ENCODE measurements at regions not wholly inside any gene's neighbourhood (a gene's known extent, or its start where the extent isn't known, plus 50 kb on each side); places are given as distances from the start of the nearest gene placed in this dataset.

DNA sequence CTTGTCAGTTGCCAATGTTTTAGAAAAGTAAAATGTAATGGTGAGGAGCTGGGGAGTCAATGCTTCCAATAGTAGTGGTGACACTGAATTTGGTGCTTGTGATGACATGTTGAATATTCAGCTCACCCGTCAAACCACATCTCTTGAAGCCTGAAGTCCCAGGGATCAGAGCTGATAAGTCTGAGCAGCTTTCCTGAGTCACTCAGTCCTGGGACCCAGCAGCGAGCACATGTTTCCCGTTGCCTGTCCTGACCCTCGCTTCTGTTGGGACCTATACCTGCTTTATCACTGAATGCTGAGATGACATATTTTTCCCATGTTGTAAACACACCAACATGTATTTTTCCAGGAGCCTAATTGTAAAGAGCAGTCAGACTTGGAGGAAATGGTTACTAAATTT, 693.6 kb downstream of the QKI start:
- Histone ChIP-seq H3K4me2 (ENCODE audit: low read length, poor library complexity, severe bottlenecking) (no peak overlapping the region), H3K4me1 (ENCODE audit: control insufficient read depth, insufficient read depth, low read depth, low read length) (peaks cover 6% of the 10 kb centered on the region), H3K27ac (ENCODE audit: low read length, poor library complexity, severe bottlenecking) (no peak overlapping the region), H2BK120ac (ENCODE audit: low read depth, low read length) (no peak overlapping the region), H3K18ac (ENCODE audit: low read depth in 1 of 2, low read length in 2 of 2) (no peak overlapping the region), H2BK15ac (ENCODE audit: low read depth, poor library complexity, severe bottlenecking) (no peak overlapping the region), H3K14ac (ENCODE audit: low read length in 2 of 2) (no peak overlapping the region), H4K91ac (ENCODE audit: low read length) (no peak overlapping the region), H2AFZ (ENCODE audit: low read depth, low read length) (no peak overlapping the region), H3K27me3 (ENCODE audit: control insufficient read depth in 1 of 2, insufficient read depth in 1 of 2, low read length in 2 of 2) (no peaks in the 10 kb centered on the region), H3K79me1 (replicated peaks; ENCODE audit: low read length, poor library complexity, severe bottlenecking) (no peaks in the 10 kb centered on the region), H4K8ac (ENCODE audit: low read length) (no peak overlapping the region), H2BK5ac (ENCODE audit: low read depth, low read length, poor library complexity, severe bottlenecking) (no peak overlapping the region), H3K4me3 (ENCODE audit: insufficient read depth in 1 of 2, low read depth in 1 of 2, low read length in 2 of 2) (no peak overlapping the region), H2BK12ac (ENCODE audit: low read length in 2 of 2) (no peak overlapping the region), H3K23ac (ENCODE audit: low read length in 2 of 2) (no peak overlapping the region), H3K4ac (ENCODE audit: low read depth in 1 of 2, low read length in 2 of 2) (no peak overlapping the region), H2AK5ac (ENCODE audit: low read length, severe bottlenecking) (no peak overlapping the region), H3K9me3 (ENCODE audit: control insufficient read depth, low read length) (no peaks in the 10 kb centered on the region), H3K36me3 (ENCODE audit: control insufficient read depth in 1 of 2, insufficient read depth in 2 of 2, low read depth in 1 of 2, low read length in 2 of 2) (no peaks in the 10 kb centered on the region), H3K9ac (ENCODE audit: low read length) (no peak overlapping the region)
- DNase-seq = no peak
- WGBS = 77% methylated on average over 4 of the region's 4 CpGs

DNA sequence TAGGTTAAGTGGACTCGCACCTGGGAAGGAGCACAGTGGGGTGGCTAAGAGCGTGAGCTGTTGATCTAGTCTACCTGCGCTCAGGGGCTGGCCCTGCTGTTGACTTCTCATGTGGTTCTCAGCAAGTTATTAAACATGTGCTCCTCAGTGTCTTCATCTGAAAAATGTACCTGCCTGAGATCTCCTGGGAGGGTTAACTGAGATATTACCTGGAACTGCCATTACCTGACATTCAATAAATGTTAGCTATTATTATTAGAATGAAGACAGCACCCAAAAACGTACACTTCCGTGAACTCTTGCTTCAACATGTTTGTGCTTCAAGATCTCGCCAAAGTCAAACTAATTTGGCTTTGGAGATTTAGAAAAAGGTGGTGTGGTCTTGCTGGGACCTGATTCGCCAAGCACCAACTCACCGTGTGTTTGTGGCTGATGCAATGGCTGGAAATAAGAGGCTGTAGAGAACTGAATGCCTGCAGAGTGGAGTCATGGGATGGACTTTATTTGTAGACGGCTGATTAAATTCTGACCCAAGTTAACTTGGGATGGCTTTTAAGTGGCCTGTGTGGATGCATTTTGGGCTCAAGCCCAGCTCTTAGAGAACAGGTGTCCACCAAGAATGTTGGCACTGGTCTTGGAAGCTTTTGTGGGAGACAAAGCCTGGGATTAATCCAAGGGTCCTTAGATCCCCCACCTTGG, 692.9 kb downstream of the QKI start:
- no peak overlapping the region for H3K27ac ChIP-seq (ENCODE audit: low read length, poor library complexity, severe bottlenecking)
- no peak overlapping the region for H2AFZ ChIP-seq (ENCODE audit: low read depth, low read length)
- no peaks in the 10 kb centered on the region for H3K79me1 ChIP-seq (replicated peaks; ENCODE audit: low read length, poor library complexity, severe bottlenecking)
- H2BK12ac ChIP-seq (ENCODE audit: low read length in 2 of 2) = no peak overlapping the region
- 92% methylated on average over 9 of the region's 9 CpGs for WGBS
- no peaks in the 10 kb centered on the region for H3K27me3 ChIP-seq (ENCODE audit: control insufficient read depth in 1 of 2, insufficient read depth in 1 of 2, low read length in 2 of 2)
- DNase-seq = peak; percentile 6
- H3K4me3 ChIP-seq (ENCODE audit: insufficient read depth in 1 of 2, low read depth in 1 of 2, low read length in 2 of 2) = no peak overlapping the region
- no peak overlapping the region for H2AK5ac ChIP-seq (ENCODE audit: low read length, severe bottlenecking)
- H4K91ac ChIP-seq (ENCODE audit: low read length) = no peak overlapping the region
- no peak overlapping the region for H2BK15ac ChIP-seq (ENCODE audit: low read depth, poor library complexity, severe bottlenecking)
- H3K4me2 ChIP-seq (ENCODE audit: low read length, poor library complexity, severe bottlenecking) = no peak overlapping the region
- H3K23ac ChIP-seq (ENCODE audit: low read length in 2 of 2) = no peak overlapping the region
- H2BK5ac ChIP-seq (ENCODE audit: low read depth, low read length, poor library complexity, severe bottlenecking) = no peak overlapping the region
- H3K36me3 ChIP-seq (ENCODE audit: control insufficient read depth in 1 of 2, insufficient read depth in 2 of 2, low read depth in 1 of 2, low read length in 2 of 2) = no peaks in the 10 kb centered on the region
- no peak overlapping the region for H3K4ac ChIP-seq (ENCODE audit: low read depth in 1 of 2, low read length in 2 of 2)
- H3K9me3 ChIP-seq (ENCODE audit: control insufficient read depth, low read length) = no peaks in the 10 kb centered on the region
- no peak overlapping the region for H3K18ac ChIP-seq (ENCODE audit: low read depth in 1 of 2, low read length in 2 of 2)
- peaks cover 6% of the 10 kb centered on the region for H3K4me1 ChIP-seq (ENCODE audit: control insufficient read depth, insufficient read depth, low read depth, low read length)
- no peak overlapping the region for H3K9ac ChIP-seq (ENCODE audit: low read length)
- H2BK120ac ChIP-seq (ENCODE audit: low read depth, low read length) = no peak overlapping the region
- H3K14ac ChIP-seq (ENCODE audit: low read length in 2 of 2) = no peak overlapping the region
- no peak overlapping the region for H4K8ac ChIP-seq (ENCODE audit: low read length)

DNA sequence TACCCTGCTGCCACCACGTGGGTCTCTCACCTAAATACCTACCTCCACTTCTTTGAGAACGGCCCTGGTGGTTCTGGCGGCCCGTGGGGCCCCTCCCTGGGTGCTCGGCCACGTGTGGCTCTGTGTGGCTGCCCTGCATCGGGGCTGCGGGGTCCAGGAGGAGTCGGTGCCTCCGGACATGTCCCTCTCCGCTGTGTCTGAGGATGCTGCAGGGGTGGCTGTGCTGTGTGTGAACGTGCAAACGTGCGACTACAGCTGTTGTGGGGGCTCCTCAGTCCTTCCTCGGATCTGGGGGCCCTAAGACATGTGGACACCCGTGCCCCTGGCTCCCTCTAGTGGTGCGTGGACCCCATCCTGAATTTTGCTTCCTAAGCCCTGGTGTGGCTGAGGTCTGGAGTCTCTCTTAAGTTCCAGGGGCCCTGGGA, 691.8 kb downstream of the QKI start:
- no peaks in the 10 kb centered on the region for H3K79me1 ChIP-seq (replicated peaks; ENCODE audit: low read length, poor library complexity, severe bottlenecking)
- no peak overlapping the region for H3K18ac ChIP-seq (ENCODE audit: low read depth in 1 of 2, low read length in 2 of 2)
- DNase-seq = no peak
- no peak overlapping the region for H2BK12ac ChIP-seq (ENCODE audit: low read length in 2 of 2)
- no peaks in the 10 kb centered on the region for H3K9me3 ChIP-seq (ENCODE audit: control insufficient read depth, low read length)
- H3K27me3 ChIP-seq (ENCODE audit: control insufficient read depth in 1 of 2, insufficient read depth in 1 of 2, low read length in 2 of 2) = no peaks in the 10 kb centered on the region
- H3K23ac ChIP-seq (ENCODE audit: low read length in 2 of 2) = no peak overlapping the region
- peaks cover 6% of the 10 kb centered on the region for H3K4me1 ChIP-seq (ENCODE audit: control insufficient read depth, insufficient read depth, low read depth, low read length)
- no peak overlapping the region for H2BK120ac ChIP-seq (ENCODE audit: low read depth, low read length)
- no peak overlapping the region for H2BK15ac ChIP-seq (ENCODE audit: low read depth, poor library complexity, severe bottlenecking)
- no peaks in the 10 kb centered on the region for H3K36me3 ChIP-seq (ENCODE audit: control insufficient read depth in 1 of 2, insufficient read depth in 2 of 2, low read depth in 1 of 2, low read length in 2 of 2)
- no peak overlapping the region for H4K91ac ChIP-seq (ENCODE audit: low read length)
- no peak overlapping the region for H3K14ac ChIP-seq (ENCODE audit: low read length in 2 of 2)
- H3K27ac ChIP-seq (ENCODE audit: low read length, poor library complexity, severe bottlenecking) = no peak overlapping the region
- H2AFZ ChIP-seq (ENCODE audit: low read depth, low read length) = no peak overlapping the region
- 70% methylated on average over 17 of the region's 17 CpGs for WGBS
- no peak overlapping the region for H3K4me3 ChIP-seq (ENCODE audit: insufficient read depth in 1 of 2, low read depth in 1 of 2, low read length in 2 of 2)
- H3K9ac ChIP-seq (ENCODE audit: low read length) = no peak overlapping the region
- no peak overlapping the region for H2BK5ac ChIP-seq (ENCODE audit: low read depth, low read length, poor library complexity, severe bottlenecking)
- H3K4me2 ChIP-seq (ENCODE audit: low read length, poor library complexity, severe bottlenecking) = no peak overlapping the region
- no peak overlapping the region for H2AK5ac ChIP-seq (ENCODE audit: low read length, severe bottlenecking)
- H4K8ac ChIP-seq (ENCODE audit: low read length) = no peak overlapping the region
- H3K4ac ChIP-seq (ENCODE audit: low read depth in 1 of 2, low read length in 2 of 2) = no peak overlapping the region

DNA sequence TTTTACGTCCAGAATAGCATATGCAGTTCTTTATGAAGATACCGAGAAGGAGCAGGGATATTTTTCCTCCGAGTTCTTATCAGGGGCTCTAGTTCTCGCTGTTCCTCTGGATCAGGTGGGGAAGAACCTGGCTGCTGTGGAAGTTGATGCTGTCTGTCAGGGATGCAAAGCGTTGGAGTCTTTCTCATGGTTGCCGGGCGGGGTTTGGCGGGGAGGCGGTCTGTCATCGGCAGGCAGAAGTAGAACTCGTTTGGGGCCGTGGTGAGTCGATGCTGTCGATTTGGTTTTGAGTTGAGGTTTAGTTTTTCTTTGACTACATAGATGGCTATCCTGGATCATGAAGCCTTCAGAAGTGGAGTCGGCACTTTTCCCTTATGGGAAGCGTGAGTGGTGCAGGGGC, 691.2 kb downstream of the QKI start:
- Histone ChIP-seq H3K9me3 (ENCODE audit: control insufficient read depth, low read length) (no peaks in the 10 kb centered on the region), H3K4me3 (ENCODE audit: insufficient read depth in 1 of 2, low read depth in 1 of 2, low read length in 2 of 2) (no peak overlapping the region), H3K18ac (ENCODE audit: low read depth in 1 of 2, low read length in 2 of 2) (no peak overlapping the region)

More for the DNA sequence above, 691.2 kb downstream of the QKI start:
- Histone ChIP-seq H3K36me3 (ENCODE audit: control insufficient read depth in 1 of 2, insufficient read depth in 2 of 2, low read depth in 1 of 2, low read length in 2 of 2) (no peaks in the 10 kb centered on the region), H2BK5ac (ENCODE audit: low read depth, low read length, poor library complexity, severe bottlenecking) (no peak overlapping the region), H2AFZ (ENCODE audit: low read depth, low read length) (no peak overlapping the region), H4K91ac (ENCODE audit: low read length) (no peak overlapping the region), H3K14ac (ENCODE audit: low read length in 2 of 2) (no peak overlapping the region), H2BK120ac (ENCODE audit: low read depth, low read length) (no peak overlapping the region), H3K79me1 (replicated peaks; ENCODE audit: low read length, poor library complexity, severe bottlenecking) (no peaks in the 10 kb centered on the region), H3K4me1 (ENCODE audit: control insufficient read depth, insufficient read depth, low read depth, low read length) (peaks cover 6% of the 10 kb centered on the region), H2BK15ac (ENCODE audit: low read depth, poor library complexity, severe bottlenecking) (no peak overlapping the region), H3K4ac (ENCODE audit: low read depth in 1 of 2, low read length in 2 of 2) (no peak overlapping the region), H3K23ac (ENCODE audit: low read length in 2 of 2) (no peak overlapping the region), H3K4me2 (ENCODE audit: low read length, poor library complexity, severe bottlenecking) (no peak overlapping the region), H3K27ac (ENCODE audit: low read length, poor library complexity, severe bottlenecking) (no peak overlapping the region), H2BK12ac (ENCODE audit: low read length in 2 of 2) (no peak overlapping the region), H3K27me3 (ENCODE audit: control insufficient read depth in 1 of 2, insufficient read depth in 1 of 2, low read length in 2 of 2) (no peaks in the 10 kb centered on the region), H3K9ac (ENCODE audit: low read length) (no peak overlapping the region), H2AK5ac (ENCODE audit: low read length, severe bottlenecking) (no peak overlapping the region), H4K8ac (ENCODE audit: low read length) (no peak overlapping the region)
- 93% methylated on average over 12 of the region's 16 CpGs for WGBS
- no peak for DNase-seq
